Endometrium (tissue), 2 donors: ENCODE measurements at regions not wholly inside any gene's neighbourhood (a gene's known extent, or its start where the extent isn't known, plus 50 kb on each side); places are given as distances from the start of the nearest gene placed in this dataset.
"Not testable (repeated sequence)": the region's sequence is repeated elsewhere in the genome, so short reads cannot be mapped to it uniquely, and the experiment has no call there.

Source experiments
- FAIRE-seq: peaks from 2 replicates; lab custom pipeline; 2012; peaks lifted over from hg19 to GRCh38; lab: Jason Lieb, UNC
- donor health status: control.
- donor health status: control.

DNA sequence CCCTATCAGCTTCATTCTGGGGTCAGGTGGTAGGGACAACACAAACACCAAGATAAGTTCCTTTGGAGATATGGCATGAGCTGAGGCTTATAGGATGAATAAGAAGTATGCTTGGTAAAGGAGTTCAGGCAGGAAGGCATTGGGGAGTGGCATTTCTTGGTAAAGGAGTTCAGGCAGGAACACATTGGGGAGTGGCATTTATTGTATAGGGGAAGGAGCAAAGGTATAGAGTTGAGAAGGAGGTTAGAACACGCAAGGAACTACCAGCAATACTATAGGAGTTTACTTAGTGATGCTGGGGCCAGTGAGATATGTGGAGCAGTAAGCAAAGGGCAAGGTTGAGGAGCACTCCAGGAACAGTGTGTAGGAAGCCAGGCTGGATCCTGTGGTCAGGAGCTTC, 625.9 kb downstream of the TTLL7 start:
- not testable (repeated sequence) for FAIRE-seq

DNA sequence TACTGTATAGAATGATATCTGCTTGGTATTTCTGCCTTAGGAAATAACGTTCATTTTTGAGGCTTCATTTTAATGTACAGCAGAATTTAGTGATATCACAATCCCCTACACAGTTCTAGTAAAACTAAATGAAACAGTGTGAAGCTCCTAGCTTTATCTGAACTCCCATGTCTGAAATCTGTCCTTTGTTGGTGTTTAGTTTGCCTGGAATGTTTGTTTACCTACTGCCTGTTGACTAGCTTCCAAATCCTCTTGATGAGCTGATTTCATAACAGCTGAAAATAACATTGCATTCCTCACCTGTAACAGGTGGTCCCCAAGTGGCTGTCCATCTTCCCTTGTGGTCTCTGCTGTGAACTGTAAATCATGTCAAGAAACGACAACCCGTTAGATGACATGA, 629.1 kb downstream of the TTLL7 start:
- not testable (repeated sequence) for FAIRE-seq

DNA sequence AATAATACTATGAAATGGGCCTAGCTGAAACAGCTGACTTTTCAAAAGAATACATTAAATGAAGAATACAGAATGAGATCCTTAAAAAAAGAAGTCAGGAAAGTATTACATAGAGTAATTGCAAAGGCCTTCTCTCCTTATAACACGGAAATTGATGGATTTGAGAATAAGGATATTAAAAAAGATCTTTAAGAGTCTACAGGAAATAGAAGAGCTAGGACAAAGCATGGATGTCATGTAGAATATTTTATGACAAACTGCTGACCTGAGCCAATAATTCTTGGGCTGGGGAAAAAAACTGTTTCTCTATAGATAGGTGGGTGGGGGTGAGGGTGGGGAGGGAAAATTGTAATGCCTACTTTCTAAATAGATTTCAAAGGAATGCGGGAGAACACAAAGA, 633.6 kb downstream of the TTLL7 start:
- FAIRE-seq = not testable (repeated sequence)

DNA sequence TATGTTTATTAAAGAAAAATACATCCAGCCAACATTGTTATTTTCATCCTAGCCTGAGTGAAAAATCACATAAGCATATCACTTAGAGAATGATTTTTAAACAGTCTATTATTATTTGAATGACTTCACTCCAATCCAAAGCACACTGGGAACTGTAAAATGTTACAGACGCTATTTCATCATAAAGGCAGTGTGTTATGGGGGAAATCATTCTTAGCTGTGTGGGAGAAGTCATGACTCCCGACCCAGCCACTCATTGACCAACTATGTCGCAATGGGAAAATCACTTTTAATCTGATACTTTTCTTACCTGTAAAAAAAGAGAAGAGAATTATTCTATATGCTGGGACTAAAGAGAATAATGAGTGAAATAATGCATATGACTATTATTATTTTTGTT, 653.6 kb downstream of the TTLL7 start:
- not testable (repeated sequence) for FAIRE-seq

DNA sequence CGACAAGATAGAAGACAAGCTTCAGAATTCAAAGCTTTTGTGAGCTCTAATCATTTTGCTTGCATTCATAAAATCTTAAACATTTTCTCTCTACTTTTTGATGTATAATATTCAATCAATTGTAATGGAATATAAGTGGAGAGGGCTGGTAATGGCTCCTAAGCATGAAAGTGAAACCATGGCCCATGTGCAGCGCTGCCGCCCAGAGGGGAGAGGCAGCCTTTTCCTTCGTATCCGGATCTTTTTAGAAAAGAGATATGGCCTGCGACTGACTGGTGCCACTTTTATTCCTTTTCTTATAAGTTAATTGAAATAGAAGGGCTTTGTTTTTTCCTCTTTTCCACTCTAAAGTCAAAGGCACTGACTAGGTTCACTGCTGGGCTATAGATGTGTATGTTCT, 655.2 kb downstream of the TTLL7 start:
- not testable (repeated sequence) for FAIRE-seq

DNA sequence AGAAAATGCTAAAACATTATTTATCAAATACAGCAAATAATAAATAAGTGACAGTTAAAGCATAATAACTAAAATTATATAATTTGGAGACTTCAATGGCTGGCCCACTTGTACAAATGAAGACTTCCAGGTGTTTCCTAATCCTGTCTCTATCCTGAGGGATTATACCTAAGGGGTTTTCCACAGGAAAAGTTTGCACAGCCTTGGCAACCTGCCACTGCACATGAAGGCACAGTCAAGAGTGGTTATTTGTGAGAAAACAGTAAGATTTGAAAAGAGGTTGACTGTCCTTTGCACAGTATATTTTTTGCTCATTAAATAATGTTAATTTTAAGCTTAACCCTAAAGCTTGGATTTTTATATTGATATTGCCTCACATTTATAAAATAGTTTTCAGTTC, 655.9 kb downstream of the TTLL7 start:
- not testable (repeated sequence) for FAIRE-seq

DNA sequence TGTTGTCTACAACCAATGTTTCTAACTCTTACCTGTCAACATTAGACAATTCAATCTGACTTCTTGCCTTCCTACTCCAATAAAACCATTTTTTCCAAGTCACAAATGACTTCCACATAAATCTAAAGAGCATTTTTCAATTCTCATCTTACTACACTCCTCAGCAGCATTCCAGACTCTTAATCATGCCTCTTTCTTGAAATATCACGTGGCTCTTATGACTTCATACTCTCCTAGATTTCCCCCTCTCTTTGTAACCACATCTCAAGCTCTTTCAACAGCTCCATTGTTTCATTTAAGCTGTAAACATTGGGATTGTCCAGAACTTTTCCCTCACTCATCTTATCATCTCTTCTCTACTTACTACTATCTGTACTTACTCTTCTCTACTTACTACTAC, 666.6 kb downstream of the TTLL7 start:
- not testable (repeated sequence) for FAIRE-seq

DNA sequence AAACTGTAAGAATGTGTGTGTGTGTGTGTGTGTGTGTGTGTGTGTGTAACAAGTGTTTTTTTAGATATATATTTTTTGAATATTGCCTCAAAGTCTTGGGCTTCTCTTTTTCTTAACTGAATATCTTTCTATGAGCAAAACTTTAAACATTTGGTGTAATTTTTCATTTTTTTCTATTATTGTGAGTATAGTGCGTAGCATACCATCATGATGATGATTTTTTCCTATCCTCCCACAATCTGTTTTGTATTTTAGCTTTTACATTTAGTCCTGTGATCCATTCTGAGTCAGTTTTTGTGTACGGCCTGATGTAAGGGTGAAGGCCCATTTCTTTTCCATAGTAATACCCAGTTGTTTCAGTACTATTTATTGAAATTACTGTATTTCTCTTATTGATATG, 680.6 kb downstream of the TTLL7 start:
- no peak for FAIRE-seq

DNA sequence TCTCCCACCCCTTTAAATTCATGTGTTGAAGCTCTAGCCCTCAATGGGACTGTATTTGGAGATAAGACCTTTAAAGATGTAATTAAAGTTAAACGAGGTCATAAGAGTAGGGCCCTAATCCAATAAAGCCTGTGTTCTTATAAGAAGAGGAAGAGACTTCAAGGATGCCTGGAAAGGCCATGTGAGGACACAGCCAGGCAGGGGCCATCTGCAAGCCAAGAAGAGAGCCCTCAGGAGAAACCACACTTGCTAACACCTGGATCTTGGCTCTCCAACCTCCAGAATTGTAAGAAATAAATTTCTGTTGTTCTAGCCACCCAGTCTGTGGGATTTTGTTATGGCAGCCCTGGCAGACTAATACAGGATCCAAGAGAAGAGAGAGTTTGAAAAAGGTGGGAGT, 683.5 kb downstream of the TTLL7 start:
- not testable (repeated sequence) for FAIRE-seq

DNA sequence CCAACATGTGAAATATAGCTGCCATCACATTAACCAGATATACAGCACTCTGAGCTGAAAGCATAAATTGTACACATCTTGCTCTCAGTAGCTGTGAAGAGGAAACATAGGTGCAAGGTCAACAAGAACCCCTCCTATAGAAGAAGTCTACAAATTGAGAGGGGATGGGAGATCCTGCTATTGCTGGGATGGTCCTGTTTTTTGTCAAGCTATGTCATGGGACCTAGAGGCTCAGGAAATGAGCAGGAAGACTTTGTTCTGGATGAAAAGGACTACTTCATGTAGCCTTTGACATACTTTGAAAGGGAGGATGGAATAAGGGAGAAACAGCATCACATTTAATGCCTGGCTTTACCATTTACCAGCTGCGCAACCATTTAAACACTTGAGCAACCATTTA, 688.8 kb downstream of the TTLL7 start:
- not testable (repeated sequence) for FAIRE-seq

DNA sequence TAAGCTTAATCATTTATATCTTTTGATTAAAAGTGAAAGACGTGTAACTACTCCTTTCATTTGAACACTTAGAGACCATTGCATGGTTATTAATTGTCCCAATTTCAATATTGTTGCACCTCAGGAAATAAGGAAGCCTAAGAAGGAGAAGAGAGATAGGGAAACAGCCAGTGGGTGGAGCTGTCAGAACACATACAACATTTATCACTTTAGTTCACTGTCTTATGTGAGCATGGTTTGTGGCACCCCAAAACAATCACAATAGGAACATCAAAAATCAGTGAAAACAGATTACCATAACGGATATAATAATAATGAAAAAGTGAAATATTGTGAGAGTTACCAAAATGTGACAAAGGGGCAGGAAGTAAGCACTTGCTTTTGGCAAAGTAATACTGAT, 689.9 kb downstream of the TTLL7 start:
- FAIRE-seq = not testable (repeated sequence)

DNA sequence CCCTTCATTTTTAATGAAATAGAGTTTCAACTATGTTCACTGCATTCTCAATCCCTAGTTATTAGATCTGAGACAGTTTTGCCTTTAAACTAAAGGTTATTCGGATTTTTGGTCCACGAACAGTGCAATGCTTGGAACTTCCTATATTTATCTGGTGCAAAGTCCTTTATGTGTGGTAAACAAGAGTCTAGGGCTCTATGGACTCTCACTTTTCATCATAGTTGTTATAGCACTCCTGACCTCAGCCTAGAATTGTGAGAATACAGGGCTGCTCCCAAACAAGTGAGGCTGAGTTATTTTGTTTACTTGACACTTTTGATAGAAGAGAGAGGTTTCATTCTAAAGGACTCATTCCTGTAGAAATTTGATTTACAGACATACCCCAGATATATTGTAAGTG, 692.1 kb downstream of the TTLL7 start:
- FAIRE-seq = not testable (repeated sequence)

DNA sequence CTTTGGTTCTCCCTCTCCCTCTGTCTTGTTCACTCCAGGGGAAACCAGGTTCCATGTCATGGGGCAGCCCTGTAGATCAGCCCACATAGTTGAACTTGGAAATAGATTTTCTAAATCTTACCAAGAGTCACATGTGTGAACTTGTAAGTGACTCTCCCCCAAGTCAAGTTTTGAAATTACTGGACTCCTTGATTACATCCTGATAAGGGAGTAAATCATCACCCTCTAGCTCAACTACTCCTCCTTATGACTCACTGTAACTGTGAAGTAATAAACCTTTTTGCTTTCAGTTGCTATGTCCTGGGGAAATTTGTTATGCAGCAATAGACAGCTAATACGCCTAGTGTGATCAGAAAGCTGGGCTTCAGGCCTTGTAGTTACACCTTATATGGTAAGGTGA, 703.3 kb downstream of the TTLL7 start:
- FAIRE-seq = not testable (repeated sequence)

DNA sequence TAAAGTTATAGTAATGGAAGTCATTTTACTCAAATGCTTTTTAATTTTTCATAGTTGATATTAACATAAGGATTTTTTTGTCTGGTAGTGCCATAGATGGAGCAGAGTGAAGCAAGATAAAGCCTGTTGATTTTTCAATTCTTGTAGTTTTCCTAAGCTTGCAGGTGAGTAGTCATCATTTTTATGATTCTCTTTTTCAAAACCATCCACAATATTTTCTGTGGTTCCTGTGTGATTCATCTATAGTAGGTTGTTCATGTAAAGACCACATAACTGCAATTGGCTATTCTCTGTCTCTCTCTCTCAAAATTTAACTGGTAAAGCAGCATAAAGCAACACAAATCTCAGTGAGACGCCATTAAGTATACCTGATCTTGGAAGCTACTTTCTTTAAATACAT, 711.5 kb downstream of the TTLL7 start:
- FAIRE-seq = not testable (repeated sequence)

DNA sequence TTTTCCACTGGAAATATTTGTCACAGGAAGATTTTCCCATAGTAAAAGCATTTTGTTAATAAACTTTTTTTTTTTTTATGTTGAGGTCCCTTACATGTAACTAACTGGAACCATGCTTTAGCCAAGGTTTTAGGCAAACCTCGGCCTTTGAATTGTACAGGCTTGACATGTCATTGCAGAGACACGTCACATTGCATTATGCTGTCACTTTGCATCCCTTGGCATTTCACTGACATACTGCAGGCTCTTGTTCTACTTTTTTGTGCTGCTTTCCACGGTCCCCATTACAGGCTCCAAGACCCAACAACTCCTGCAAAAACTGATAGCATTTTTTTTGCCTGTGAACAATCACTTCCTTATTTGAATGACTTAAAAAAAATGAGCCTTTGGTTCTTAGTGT, 724.3 kb downstream of the TTLL7 start:
- not testable (repeated sequence) for FAIRE-seq

DNA sequence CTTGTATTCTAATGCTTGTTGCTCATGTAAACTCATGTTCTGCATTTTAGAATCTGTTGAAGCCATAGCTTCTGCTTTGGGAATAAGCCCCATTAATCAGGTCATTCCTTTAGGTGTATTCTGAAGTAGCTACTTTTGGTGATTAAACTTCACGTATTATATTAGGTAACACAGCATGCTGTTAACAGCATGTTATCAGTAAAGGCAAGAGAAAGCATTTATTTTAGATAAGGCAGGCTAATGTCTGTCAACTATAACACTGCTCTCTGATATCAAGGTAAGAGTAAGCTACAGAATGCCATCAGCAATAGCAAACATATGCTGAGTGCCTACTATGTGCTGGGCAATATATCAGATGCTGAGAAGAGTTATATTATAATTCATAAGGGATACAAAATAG, 726.4 kb downstream of the TTLL7 start:
- FAIRE-seq = peak; percentile 12

DNA sequence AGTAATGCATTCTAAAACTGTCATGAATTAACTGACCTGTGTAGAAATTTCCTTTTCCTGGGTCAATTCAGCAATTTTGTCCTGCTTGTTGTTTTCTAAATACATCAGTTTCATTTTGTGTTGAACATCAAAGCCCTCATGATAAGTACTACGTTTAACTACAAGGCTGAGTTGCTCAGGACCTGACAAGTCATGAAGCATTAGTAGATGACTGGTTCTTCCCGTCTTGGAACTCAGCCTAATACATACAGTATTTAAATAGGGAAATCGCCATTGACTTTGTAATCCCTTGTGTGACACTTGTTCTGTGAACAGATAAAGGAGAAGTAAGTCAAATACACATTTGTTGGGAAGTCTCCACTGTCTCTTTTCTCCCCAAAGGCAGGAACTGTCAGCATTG, 727.1 kb downstream of the TTLL7 start:
- not testable (repeated sequence) for FAIRE-seq

DNA sequence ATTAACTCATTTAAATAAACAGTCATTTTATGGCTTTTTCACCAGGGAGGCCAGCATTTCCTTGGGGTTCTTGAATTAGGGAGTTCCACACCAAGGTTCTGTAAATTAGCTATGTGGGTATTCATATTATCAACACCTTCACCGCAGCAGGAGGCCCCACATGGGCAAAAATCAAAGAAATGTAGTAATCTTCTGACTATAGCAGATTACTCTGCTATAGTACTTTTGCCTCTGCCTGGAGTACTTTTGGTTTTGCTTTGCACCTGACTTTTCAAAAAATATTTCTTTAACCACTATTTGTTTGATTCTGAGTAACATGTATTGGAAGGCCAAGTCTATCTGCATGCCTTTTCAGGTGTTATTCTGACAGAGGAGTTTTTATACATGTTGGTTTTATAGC, 728.1 kb downstream of the TTLL7 start:
- FAIRE-seq = not testable (repeated sequence)

DNA sequence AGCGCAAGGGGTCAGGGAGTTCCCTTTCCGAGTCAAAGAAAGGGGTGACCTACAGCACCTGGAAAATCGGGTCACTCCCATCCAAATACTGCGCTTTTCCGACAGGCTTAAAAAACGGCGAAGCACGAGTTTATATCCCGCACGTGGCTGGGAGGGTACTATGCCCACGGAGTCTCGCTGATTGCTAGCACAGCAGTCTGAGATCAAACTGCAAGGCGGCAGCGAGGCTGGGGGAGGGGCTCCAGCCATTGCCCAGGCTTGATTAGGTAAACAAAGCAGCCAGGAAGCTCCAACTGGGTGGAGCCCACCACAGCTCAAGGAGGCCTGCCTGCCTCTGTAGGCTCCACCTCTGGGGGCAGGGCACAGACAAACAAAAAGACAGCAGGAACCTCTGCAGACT, 735.1 kb downstream of the TTLL7 start:
- not testable (repeated sequence) for FAIRE-seq

DNA sequence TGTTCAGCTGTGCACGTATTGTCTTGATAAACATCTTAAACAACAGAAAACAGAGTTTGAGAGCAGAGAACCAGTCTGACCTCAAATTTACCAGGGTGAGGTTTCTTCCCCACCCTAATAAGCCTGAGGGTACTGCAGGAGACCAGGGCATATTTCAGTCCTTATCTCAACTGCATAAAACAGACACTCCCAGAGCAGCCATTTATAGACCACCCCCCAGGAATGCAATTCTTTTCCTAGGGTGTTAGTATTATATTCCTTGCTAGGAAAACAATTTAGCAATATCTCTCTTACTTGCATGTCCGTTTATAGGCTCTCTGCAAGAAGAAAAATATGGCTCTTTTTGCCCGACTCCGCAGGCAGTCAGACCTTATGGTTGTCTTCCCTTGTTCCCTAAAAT, 747.2 kb downstream of the TTLL7 start:
- not testable (repeated sequence) for FAIRE-seq

DNA sequence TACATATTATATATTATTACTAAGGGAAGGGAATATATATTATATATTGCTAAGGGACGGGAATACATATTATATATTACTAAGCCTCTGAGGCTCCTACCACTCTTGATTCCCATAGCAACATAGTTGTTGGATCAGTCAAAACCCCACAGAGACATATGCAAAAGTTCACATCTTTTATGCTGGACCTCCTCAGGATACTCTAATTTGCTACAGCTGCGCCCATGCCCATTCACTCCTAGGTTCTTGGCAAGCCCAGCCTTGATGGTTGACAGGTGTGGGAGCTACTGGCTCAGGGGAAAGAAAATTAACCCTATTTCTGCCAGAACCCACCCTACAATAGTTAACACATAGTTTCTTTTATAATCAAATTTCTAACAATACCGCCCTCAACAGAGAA, 752.2 kb downstream of the TTLL7 start:
- not testable (repeated sequence) for FAIRE-seq

DNA sequence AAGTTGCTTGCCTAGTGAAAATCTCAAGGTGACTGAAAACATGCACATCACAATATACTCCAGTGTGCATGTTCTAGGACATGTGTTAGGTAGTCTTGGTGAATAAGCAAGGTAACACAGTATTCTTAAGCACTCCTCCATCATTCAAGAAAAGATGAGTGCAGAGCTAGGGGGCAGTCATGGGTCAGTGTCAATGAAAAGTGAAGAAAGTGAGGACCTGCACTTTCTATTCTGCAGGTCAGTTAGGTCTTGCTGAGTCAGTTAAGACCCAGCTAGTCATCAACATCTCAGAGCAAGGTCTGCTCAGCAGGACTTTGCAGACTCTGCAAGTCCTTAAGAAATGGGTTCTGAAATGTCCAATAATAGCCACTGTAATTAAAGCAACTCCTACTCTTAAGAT, 754.1 kb downstream of the TTLL7 start:
- not testable (repeated sequence) for FAIRE-seq

DNA sequence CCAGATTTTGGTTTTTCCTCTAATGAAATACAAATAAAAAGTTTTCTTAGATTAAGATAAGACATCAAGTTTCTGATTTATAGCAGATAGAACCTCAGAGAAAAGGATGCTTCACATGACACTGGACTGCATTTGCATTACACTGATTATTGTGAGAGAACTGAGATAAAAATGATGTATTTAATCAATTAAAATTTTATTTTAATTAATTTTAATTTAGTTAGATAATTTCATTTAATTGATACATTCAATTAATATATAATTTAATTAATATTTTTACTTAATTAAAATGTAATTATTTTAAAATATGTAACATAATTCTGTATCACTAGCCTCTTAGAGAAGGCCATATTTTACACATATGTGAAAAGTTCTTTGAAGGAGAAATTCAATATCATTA, 759.4 kb downstream of the TTLL7 start:
- FAIRE-seq = peak; percentile 97

DNA sequence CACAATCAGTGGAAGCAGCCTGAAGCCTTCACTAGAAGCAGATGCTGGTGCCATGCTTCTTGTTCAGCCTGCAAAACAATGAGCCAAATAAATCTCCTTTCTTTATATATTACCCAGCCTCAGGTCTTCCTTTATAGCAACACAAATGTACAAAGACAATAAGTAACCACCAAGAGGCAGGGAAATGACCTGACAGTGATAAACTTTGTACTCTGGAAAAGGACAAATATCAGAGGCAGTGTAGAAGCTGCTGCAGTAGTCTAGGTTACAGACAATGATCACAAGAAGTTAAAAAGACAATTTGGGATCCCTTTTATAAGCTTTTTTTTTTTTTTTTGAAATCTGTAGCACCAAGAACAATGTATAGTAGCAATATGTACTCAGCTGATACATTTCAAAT, 760.3 kb downstream of the TTLL7 start:
- peak; percentile 33 for FAIRE-seq

DNA sequence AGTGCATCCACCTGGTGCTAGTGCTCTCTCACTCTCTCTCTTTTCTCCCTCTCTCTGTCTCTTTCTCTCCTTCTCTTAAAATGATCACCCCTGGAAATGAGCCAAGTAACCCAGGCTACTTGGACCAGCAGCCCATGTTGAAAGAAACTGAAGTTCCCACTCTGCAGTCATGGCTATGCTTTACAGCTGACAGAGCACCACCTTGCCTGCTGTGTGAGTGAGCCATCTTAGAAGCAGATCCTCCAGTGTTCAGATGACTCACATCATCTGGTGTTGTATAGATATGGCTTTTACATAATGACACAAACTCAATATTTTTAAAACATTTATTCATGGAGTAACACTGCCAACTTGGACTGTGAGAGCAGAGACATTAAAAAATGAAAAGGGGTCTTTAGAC, 779.1 kb downstream of the TTLL7 start:
- not testable (repeated sequence) for FAIRE-seq
